HEK293 (cell line): ENCODE measurements at regions not wholly inside any gene's neighbourhood (a gene's known extent, or its start where the extent isn't known, plus 50 kb on each side); places are given as distances from the start of the nearest gene placed in this dataset.
A peak's percentile ranks its signal among the peaks of the same experiment; 100 is the strongest.
"Not testable (repeated sequence)": the region's sequence is repeated elsewhere in the genome, so short reads cannot be mapped to it uniquely, and the experiment has no call there.

Source experiments
- CTCF ChIA-PET: fragments of 350-600 bp; formaldehyde crosslinking; extraction: SDS; loops from one replicate; lab custom pipeline; 2021; ENCODE audit warnings: antibody characterized with exemption; lab: Yijun Ruan, JAX
- POLR2A ChIA-PET: fragments of 300-600 bp; formaldehyde crosslinking; extraction: SDS; loops from one replicate; lab custom pipeline; 2020; ENCODE audit warnings: antibody characterized with exemption, inconsistent platforms; lab: Yijun Ruan, JAX
- H3K27ac ChIP-seq: fragments of 200-500 bp; sonication (Bioruptor generic); 2 replicates; pipeline ENCODE4 v1.5.1; 2014; ENCODE audit warnings: low read depth, low read length, control low read depth, inconsistent platforms; ENCODE audit errors: extremely low read depth
- H3K36me3 ChIP-seq, 2 experiments: fragments of 200-500 bp in 1 of 2; sonication (Bioruptor generic) in 1 of 2; 1 replicate in 1 of 2; 2 replicates in 1 of 2; pipeline ENCODE4 v1.5.1; 2014 to 2017; ENCODE audit warnings: inconsistent platforms in 2 of 2, low read length in 2 of 2; ENCODE audit not compliant: control insufficient read depth in 2 of 2, insufficient read depth in 1 of 2
- H3K4me1 ChIP-seq: fragments of 200-500 bp; sonication (Bioruptor generic); 2 replicates; pipeline ENCODE4 v1.5.1; 2014; ENCODE audit warnings: mild to moderate bottlenecking, low read length, inconsistent platforms; ENCODE audit not compliant: control insufficient read depth, insufficient read depth
- H3K4me3 ChIP-seq: 2 replicates; pipeline ENCODE4 v1.5.1; 2011; ENCODE audit warnings: low read depth, mild to moderate bottlenecking, control low read depth, low read length, moderate library complexity
- H3K9me3 ChIP-seq: fragments of 200-500 bp; sonication (Bioruptor generic); 2 replicates; pipeline ENCODE4 v1.5.1; 2014; ENCODE audit warnings: low read depth, low read length, inconsistent platforms; ENCODE audit not compliant: control insufficient read depth, insufficient read depth
- IKZF3 ChIP-seq: fragments of 450-650 bp; IDR thresholded peaks from 2 replicates; pipeline ENCODE4 v1.5.0; 2018; ENCODE audit warnings: missing biosample characterization, mild to moderate bottlenecking, missing genetic modification characterization, moderate library complexity
- KLF16 ChIP-seq: fragments of 450-650 bp; formaldehyde crosslinking; IDR thresholded peaks from 2 replicates; pipeline ENCODE4 v1.5.1; 2017; ENCODE audit warnings: missing biosample characterization, missing genetic modification characterization
- MYNN ChIP-seq: fragments of 450-650 bp; formaldehyde crosslinking; IDR thresholded peaks from 2 replicates; pipeline ENCODE4 v1.5.1; 2016; ENCODE audit warnings: missing biosample characterization, missing genetic modification characterization, borderline replicate concordance
- OSR2 ChIP-seq: fragments of 450-650 bp; formaldehyde crosslinking; IDR thresholded peaks from 2 replicates; pipeline ENCODE4 v1.5.1; 2016; ENCODE audit warnings: missing biosample characterization, missing genetic modification characterization
- REST ChIP-seq: fragments of 450-650 bp; formaldehyde crosslinking; IDR thresholded peaks from 2 replicates; pipeline ENCODE4 v1.5.1; 2016; ENCODE audit warnings: missing biosample characterization, missing genetic modification characterization
- SETDB1 ChIP-seq: IDR thresholded peaks from one replicate; pipeline ENCODE4 v1.6.1; 2017; ENCODE audit warnings: mild to moderate bottlenecking, low read length, moderate library complexity, mixed read lengths; ENCODE audit not compliant: insufficient read length
- ZBTB8A ChIP-seq: fragments of 450-650 bp; formaldehyde crosslinking; IDR thresholded peaks from 2 replicates; pipeline ENCODE4 v1.5.1; 2016; ENCODE audit warnings: missing biosample characterization, missing genetic modification characterization
- ZNF114 ChIP-seq: fragments of 450-650 bp; formaldehyde crosslinking; IDR thresholded peaks from 2 replicates; pipeline ENCODE4 v1.5.0; 2017; ENCODE audit warnings: missing biosample characterization, missing genetic modification characterization
- ZNF121 ChIP-seq: fragments of 450-650 bp; formaldehyde crosslinking; IDR thresholded peaks from 2 replicates; pipeline ENCODE4 v1.5.1; 2016; ENCODE audit warnings: missing biosample characterization, missing genetic modification characterization
- ZNF146 ChIP-seq: fragments of 450-650 bp; formaldehyde crosslinking; IDR thresholded peaks from 2 replicates; pipeline ENCODE4 v1.5.1; 2016; ENCODE audit warnings: missing biosample characterization, missing genetic modification characterization
- ZNF184 ChIP-seq: fragments of 450-650 bp; IDR thresholded peaks from 2 replicates; pipeline ENCODE4 v1.5.1; 2018; ENCODE audit warnings: missing biosample characterization, mild to moderate bottlenecking, missing genetic modification characterization
- ZNF221 ChIP-seq: fragments of 450-650 bp; formaldehyde crosslinking; IDR thresholded peaks from 2 replicates; pipeline ENCODE4 v1.5.1; 2017; ENCODE audit warnings: missing biosample characterization, missing genetic modification characterization, borderline replicate concordance
- ZNF274 ChIP-seq, 2 experiments: fragments of 200-500 bp in 1 of 2; fragments of 450-650 bp in 1 of 2; sonication (Bioruptor generic) in 1 of 2; formaldehyde crosslinking in 1 of 2; IDR thresholded peaks; 2 replicates each; pipeline versions ENCODE4 v1.5.1 to v1.6.1; 2014 to 2016; ENCODE audit warnings: borderline replicate concordance in 1 of 2, inconsistent platforms in 1 of 2, low read length in 1 of 2, missing biosample characterization in 1 of 2, missing genetic modification characterization in 1 of 2
- ZNF404 ChIP-seq: fragments of 450-650 bp; formaldehyde crosslinking; IDR thresholded peaks from 2 replicates; pipeline ENCODE4 v1.5.1; 2017; ENCODE audit warnings: missing biosample characterization, missing genetic modification characterization
- ZNF433 ChIP-seq: fragments of 450-650 bp; formaldehyde crosslinking; IDR thresholded peaks from 2 replicates; pipeline ENCODE4 v1.5.1; 2016; ENCODE audit warnings: missing biosample characterization, missing genetic modification characterization, low read depth
- ZNF549 ChIP-seq: fragments of 450-650 bp; IDR thresholded peaks from 2 replicates; pipeline ENCODE4 v1.5.1; 2018; ENCODE audit warnings: missing biosample characterization, missing genetic modification characterization, mild to moderate bottlenecking, inconsistent platforms, moderate library complexity
- ZNF629 ChIP-seq: fragments of 450-650 bp; formaldehyde crosslinking; IDR thresholded peaks from 2 replicates; pipeline ENCODE4 v1.5.1; 2017; ENCODE audit warnings: missing biosample characterization, missing genetic modification characterization
- TF ChIP-seq, protein P1 (sequence below): fragments of 450-650 bp; formaldehyde crosslinking; IDR thresholded peaks from 2 replicates; pipeline ENCODE4 v1.5.1; 2016; ENCODE audit warnings: missing biosample characterization, missing genetic modification characterization, low read depth

- no peak for TF ChIP-seq KLF16 (tag by site-specific recombination)
- TF ChIP-seq ZBTB8A (tag by site-specific recombination) = no peak
- TF ChIP-seq OSR2 (tag by site-specific recombination) = no peak
- no peak for TF ChIP-seq MYNN (tag by site-specific recombination)
- TF ChIP-seq REST (tag by site-specific recombination) = no peak
- TF ChIP-seq ZNF433 (tag by site-specific recombination) = no peak
- no peak for TF ChIP-seq IKZF3 (tag by site-specific recombination)
- TF ChIP-seq, all 188 proteins: peak for 0
Measured at GRCh38 chr18:21968338-21968737, 201.1 kb upstream of the GATA6 start (continued).

- POLR2A ChIA-PET = no interaction called here
- H3K36me3 ChIP-seq = no peaks in the 10 kb centered on the region
- no peaks in the 10 kb centered on the region for H3K9me3 ChIP-seq
- no peaks in the 10 kb centered on the region for H3K4me1 ChIP-seq
- CTCF ChIA-PET = no interaction called here
- no peak overlapping the region for H3K4me3 ChIP-seq
- TF ChIP-seq ZNF221 (tag by site-specific recombination) = no peak
- TF ChIP-seq ZNF114 (tag by site-specific recombination) = no peak
- no peak for TF ChIP-seq ZNF184 (tag by site-specific recombination)
- TF ChIP-seq ZNF404 (tag by site-specific recombination) = no peak
- no peak for TF ChIP-seq ZNF549
- no peak for TF ChIP-seq SETDB1
- no peak for TF ChIP-seq ZNF146
- TF ChIP-seq, protein P1, sequence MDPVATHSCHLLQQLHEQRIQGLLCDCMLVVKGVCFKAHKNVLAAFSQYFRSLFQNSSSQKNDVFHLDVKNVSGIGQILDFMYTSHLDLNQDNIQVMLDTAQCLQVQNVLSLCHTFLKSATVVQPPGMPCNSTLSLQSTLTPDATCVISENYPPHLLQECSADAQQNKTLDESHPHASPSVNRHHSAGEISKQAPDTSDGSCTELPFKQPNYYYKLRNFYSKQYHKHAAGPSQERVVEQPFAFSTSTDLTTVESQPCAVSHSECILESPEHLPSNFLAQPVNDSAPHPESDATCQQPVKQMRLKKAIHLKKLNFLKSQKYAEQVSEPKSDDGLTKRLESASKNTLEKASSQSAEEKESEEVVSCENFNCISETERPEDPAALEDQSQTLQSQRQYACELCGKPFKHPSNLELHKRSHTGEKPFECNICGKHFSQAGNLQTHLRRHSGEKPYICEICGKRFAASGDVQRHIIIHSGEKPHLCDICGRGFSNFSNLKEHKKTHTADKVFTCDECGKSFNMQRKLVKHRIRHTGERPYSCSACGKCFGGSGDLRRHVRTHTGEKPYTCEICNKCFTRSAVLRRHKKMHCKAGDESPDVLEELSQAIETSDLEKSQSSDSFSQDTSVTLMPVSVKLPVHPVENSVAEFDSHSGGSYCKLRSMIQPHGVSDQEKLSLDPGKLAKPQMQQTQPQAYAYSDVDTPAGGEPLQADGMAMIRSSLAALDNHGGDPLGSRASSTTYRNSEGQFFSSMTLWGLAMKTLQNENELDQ = no peak
- no peak for TF ChIP-seq ZNF629 (tag by site-specific recombination)
- TF ChIP-seq ZNF274 (IDR thresholded peaks at IDR 0.05; ENCODE audit: low read length) = no peak
- TF ChIP-seq ZNF274 (tag by site-specific recombination; IDR thresholded peaks at IDR 0.05; ENCODE audit: borderline replicate concordance) = no peak
- no peak overlapping the region for H3K27ac ChIP-seq
Measured at GRCh38 chr18:21972281-21972680, 197.1 kb upstream of the GATA6 start.

- H3K27ac ChIP-seq, POLR2A ChIA-PET, H3K9me3 ChIP-seq, H3K4me3 ChIP-seq, H3K36me3 ChIP-seq, H3K4me1 ChIP-seq: not testable (repeated sequence)
- CTCF ChIA-PET = interaction anchor here (0.7 kb wide), 3 partner anchors 15 to 196 kb away, joined by 3 read pairs; no protein-coding TSS in a partner anchor
- peak; percentile 78 for TF ChIP-seq ZNF121 (tag by site-specific recombination)
Measured at GRCh38 chr18:21975954-21976353, 193.4 kb upstream of the GATA6 start.
